GM19023 (cell line): ENCODE measurements at regions not wholly inside any gene's neighbourhood (a gene's known extent, or its start where the extent isn't known, plus 50 kb on each side); places are given as distances from the start of the nearest gene placed in this dataset.

ENCODE experiments used
- ATAC-seq: cut with Tn5 transposase; IDR thresholded peaks from one replicate; pipeline ENCODE4 v1.9.1; 2021; ENCODE audit warnings: mild to moderate bottlenecking, moderate library complexity; ENCODE audit not compliant: unreplicated experiment

DNA sequence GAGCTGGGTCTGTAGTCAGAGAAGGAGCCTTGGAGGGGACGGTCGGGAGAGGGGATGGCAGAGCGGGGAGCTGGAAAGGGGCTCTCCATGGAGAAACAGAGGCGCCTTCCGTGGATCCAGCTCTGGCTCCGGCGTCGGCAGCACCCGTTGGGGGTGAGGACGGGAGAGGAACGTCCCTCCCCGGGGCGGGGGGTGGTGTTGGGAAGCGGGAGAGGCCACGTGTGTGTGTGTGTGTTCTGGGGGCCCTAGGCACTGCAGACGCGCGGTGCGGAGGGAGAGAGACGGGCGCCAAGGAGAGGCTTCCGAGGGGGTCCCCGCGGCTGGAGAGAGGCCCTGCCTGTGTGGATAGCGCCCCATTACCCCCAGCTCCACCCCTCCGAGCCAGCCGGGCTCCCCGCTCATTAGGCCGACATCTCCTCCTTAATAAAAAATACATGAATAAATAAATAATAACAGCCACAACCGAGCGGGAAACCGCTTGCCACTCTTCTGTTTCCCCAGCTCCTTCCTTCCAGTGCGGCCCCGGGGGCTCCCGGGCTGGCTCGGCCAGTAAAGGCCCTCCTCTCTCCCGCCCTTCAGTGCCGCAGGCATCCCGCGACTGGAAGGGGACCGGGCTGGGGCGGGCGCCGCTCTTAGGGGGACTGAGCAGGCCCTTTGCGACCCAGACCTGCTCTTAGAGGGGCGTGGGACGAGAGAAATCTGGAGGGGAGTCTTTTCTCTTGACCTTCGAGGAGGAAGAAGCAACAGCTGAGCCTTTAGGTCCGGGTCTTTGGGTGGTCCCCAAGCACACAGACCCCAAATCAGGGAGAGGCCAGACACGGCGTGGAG is 71.3 kb upstream of the ARAP3 start:
- no peak for ATAC-seq

DNA sequence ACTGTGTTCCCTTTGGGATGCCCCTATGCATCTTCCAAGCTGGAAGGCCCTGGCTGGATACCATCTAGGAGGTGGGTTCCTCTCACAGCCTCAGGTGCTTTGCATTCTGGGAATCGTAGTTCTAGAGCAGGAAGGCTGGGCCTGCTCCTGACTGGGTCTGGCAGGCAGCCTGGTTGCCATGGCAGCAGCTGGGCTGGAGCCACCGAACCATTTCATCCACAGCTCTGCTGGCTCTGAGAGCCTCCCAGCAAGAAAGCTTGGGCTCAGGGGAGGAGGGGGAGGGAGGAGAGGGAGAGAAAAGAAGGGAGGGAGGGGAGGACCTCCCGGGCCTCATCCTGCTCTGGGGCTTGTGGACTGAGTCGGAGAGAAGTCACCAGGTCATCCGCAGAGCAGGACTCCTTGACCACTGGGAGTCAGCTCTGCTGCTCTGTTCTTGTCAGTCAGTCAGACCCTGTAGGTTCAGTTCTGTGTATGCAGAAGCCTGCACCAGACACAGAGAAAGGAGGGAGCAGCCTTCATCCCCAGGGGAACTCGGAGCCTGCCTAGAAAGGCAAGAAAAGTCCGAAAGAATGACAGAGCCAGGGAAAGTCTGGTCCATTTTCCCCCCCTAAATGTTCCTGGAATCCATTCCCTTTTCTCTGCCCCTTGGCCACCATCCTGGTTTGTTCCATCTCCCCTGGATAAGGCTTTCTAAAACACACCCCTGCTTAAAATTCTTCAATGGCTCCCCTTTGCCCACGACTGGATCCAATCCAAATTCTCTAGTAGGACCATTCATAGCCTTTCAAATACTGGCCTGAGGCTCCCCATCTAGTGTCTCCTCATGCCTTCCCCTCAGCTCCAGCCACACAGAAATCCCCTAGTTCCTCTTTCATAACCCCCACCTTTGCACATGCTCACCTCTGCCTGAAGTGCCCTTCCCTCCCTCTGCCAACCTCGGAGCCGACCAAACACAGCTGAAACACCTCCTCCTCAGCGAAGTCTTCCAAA is 65.4 kb upstream of the ARAP3 start:
- ATAC-seq, result no peak

DNA sequence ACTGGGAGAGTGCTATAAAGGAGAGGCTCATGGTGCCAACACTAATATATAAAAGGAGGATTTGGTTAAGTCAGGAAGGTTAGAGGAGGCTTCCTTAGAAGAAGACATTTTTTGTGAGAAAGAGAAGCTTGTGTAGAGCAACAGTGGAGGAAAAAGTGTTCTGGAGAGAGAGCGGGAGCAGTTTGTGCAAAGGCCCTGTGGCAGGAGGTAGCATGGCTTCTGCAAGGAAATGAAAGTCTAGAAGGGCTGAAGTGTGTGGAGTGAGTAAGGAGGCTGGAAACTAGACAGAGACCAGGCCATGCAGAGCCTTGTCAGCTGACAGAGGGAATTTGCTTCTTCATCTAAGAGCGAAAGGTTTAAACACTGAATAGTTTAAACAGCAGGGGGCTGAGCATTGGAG is 64.4 kb upstream of the ARAP3 start:
- no peak for ATAC-seq

DNA sequence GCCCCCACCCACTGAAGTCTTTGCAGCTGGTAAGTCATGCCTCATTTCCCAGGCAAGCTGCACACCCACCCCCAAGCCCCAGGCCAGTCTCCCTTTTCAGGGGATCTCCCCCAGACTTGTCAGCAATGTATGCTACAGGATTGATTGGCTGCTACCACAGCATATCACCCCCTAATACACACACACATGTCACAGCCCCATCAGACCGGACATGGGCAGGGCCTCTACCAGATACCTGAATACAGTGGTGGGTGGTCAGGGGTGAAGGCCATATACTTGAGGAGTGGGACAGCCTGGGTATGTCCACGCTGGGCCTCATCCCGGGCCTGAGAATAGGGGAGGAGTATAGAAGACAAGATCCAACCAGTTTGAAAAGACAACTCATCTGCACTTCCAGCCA is 63.4 kb upstream of the ARAP3 start:
- ATAC-seq, result no peak

DNA sequence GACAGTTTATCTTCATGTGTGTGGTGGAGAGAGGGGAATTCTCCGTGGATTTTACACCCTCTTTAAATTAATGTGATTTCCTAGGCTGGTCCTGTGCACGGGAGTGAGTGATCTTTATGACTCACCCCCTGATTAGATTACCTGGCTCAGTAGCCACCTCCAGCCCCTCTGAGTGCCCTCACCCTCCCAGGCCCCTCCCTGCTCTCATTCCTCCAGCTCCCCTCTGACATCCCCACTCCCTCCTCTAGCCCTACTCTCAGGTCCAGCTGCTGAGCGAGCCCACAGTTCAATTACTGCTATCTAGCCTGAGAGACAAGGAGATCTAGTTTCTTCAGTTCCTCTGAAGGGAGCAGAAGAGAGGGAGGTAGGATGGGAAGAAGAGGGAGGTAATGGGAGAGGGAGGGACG is 61.8 kb upstream of the ARAP3 start:
- ATAC-seq, result no peak

DNA sequence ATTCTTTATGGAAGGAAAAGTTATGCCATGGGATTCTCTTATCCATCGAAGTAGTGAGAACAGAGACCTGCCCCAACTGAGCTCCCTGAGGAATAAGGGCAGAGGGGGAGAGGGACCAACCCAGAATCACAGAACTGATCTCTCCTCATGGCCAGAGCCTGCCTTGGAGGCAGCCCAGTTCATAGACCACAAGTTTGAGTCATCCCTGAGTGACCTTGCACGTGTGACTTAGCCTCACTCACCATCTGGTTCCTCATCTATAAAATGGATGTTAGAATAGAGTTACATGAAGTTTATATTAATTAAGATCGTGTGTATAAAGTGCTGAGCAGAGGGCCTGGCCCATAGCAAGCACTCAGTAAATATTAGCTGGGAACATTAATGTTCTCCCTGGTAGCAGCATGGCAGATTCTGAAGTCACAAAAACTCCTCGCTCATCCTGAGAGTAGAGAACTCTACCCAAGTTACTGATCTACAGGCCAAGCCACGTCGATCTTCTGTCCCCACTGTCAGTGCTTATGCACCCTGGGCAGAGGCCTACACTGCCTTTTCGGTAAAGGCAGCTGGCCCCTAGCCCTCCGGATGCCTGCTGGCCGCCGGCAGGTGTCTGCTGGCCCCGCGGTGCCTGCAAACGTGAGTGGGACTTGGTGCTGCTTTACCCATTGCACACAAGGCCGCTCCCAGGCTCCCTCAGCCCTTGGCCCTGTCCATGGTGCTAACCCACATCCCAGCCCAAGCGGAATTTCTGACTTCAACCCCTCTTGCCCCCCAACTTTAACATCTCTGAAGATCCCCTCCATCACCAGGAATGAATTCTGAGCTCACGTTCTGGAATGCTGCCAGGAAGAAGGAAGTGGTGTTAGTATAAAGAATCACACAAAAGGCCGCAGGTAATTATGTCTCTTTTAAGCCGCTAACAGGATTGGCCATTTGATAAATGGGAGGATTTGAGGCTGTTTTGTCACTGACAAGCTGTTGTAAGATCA is 61.1 kb upstream of the ARAP3 start:
- no peak for ATAC-seq

DNA sequence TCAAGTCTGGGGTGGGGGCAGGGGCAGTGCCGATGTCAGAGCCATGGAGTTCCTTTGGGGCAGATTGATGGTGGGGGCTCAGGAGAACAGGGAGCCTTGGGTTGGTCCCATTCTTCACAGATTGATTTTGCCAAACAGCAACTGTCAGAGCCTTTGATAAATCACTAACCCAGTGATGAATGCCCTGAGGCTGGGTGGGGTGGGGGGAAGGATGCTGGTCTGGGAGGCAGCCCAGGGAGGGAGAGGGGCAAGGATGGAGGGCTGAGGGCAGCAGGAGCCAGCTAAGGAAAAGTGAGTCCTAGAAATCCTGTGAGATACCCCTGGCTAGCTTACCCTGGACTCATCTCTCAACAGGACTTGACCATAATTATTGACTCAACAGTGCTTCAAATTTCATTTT is 60.1 kb upstream of the ARAP3 start:
- no peak for ATAC-seq

DNA sequence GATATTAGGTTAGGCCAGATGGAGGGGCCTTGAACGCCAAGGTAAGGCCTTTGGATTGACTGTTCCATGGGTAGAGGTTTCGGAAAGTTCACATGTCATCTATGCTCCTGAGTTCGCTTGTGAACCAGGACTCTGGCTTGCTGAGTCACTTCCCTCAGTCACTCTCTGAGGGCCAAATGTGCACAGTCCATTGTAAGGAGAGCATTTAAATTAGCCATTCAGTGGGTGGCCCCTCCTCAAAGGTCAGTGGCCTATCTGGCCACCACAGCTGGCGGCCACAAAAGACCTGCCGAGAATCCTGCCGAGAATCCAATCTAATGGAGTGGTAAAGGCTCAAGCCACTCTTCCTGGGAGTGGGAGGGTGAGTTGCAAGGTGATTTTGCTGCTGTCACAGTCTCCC is 58.9 kb upstream of the ARAP3 start:
- no peak for ATAC-seq

DNA sequence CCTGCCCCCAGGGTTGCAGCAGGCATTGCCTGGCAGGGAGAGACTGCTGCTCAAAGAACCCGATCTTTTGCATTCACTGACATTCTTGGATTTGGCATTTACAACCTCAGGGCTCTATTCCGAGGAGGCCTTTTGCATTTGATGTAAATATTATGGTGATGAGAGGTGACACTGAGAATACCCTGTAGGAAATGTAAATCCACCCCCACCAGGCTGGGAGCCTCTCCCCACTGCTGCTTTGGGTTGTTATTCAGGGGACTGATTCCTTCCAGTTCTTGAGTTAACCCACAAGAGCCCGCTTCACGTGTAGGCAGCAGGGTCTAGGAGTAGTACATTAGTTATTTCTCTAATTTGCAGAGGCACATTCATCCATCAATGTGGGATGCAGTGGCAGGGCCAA is 55.5 kb upstream of the ARAP3 start:
- no peak for ATAC-seq

DNA sequence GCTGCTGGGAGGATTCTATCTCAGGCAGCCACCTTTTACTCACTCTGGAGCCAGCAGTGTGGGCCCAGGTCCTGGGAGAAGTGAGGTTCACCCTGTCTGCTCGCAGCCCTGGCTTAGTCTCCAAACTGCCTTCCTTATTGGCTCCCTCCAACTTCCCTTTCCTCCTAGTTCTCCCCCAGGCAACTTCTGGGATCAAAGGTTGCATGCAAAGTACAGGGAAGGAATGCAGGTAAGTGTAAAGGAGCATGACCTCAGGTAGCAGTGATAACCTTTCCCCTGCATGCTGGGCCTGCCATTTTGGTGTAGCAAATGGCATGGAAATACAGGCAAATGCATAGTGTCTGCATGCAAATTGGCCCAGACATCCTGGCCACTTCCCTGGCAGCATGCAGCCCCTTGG is 53.8 kb upstream of the ARAP3 start:
- no peak for ATAC-seq

DNA sequence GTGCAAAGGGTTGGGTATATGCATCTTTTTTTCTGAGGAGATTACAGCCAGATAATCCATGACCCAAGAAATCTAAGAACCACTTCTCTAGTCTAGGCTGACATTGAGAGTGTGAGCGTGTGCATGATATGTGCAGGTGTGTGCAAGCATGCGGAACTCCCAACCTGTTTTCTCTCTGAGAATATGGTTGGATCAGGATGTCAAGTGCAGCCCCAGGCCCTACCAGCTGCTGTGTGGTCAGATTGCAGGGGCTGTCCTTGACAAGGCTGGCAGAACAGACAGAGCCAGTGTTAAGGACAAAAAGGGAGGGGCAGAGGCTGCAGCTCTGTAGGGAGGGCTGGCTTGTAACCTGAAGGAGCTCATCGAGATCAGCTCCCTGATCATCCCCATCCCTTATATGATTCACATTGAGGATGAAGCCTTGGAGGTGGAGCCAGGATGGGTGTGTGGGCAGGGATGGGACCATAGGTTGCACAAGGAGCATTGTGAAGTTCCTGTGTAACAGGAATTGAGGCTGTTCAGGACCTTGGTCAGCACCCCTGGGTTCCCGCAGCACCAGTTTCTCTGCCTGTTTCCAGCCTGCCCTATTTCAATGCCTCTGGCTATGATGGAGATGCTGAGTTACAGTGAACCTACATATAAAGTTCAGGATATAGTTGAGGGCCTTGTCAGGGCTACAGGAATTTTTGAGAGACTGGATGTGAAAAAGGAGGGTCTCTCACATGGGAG is 52.6 kb upstream of the ARAP3 start:
- ATAC-seq, result no peak

DNA sequence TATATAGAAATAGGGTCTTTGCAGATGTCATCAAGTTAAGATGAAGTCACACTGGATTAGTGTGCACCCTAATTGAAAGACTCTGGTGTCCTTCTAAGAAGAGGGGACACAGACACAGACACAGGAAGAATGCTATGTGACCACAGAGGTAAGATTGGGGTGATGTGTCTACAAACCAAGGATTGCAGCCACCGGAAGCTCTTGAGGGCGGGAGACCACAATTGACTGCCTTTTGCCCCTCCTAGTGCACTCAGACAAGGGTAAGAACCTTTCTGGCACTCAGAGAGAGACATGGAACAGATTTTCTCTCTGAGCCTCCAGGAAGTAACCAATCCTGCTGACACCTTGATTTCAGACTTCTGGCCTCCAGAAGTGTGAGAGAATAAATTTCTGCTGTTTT is 51.2 kb upstream of the ARAP3 start:
- no peak for ATAC-seq

DNA sequence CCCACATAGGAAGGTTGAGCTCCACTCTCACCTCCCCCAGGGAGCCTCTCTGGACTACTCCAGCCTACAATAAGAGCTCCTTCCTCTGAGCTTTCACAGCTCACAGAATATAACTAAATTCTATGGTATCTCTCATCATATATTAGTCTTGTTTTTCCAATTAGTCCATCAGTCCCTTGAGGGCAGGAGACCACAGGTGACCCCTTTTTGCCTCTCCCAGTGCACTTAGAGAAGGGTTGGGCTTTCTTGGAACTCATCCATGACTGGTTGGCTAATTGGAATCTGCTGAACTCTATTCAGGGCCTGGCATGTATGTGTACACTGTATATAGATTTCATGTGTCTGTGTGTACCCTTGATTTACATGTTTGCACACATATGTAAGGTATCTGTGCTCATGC is 50.4 kb upstream of the ARAP3 start:
- ATAC-seq, result no peak
